PC-9 (cell line): ENCODE measurements at regions not wholly inside any gene's neighbourhood (a gene's known extent, or its start where the extent isn't known, plus 50 kb on each side); places are given as distances from the start of the nearest gene placed in this dataset.

ENCODE experiments used
- BruUV-seq: library from RNA; stranded (reverse); fragments of 400-500 nt; replicated peaks from 2 replicates; lab custom pipeline; 2021; lab: Mats Ljungman, UMichigan
- CTCF ChIA-PET: fragments of 300-600 bp; sonication (Branson Sonifier 250); formaldehyde crosslinking; loops from one replicate; lab custom pipeline; 2022; ENCODE audit warnings: antibody characterized with exemption; lab: Charles Lee
- POLR2A ChIA-PET: fragments of 300-600 bp; sonication (Branson Sonifier 250); formaldehyde crosslinking; loops from one replicate; lab custom pipeline; 2022; ENCODE audit warnings: antibody characterized with exemption; ENCODE audit not compliant: unreplicated experiment; lab: Charles Lee
- DNase-seq, 2 experiments: peaks; one replicate each; pipeline versions ENCODE4 v3.0.0 to v3.0.0-alpha.2; 2015 to 2022; ENCODE audit warnings: mixed read lengths in 1 of 2
- H2AFZ ChIP-seq: fragments of 200-600 bp; sonication (generic); 2 replicates; pipeline ENCODE4 v1.8.1; 2017; ENCODE audit warnings: antibody characterized with exemption
- H3F3A ChIP-seq: fragments of 200-600 bp; sonication (generic); 2 replicates; pipeline ENCODE4 v1.8.1; 2017; ENCODE audit warnings: antibody characterized with exemption, mild to moderate bottlenecking, low read depth; ENCODE audit not compliant: insufficient read depth
- H3K27ac ChIP-seq: fragments of 200-600 bp; sonication (generic); 2 replicates; pipeline ENCODE4 v1.6.1; 2016; ENCODE audit warnings: mixed run types
- H3K27me3 ChIP-seq: fragments of 200-600 bp; sonication (generic); 2 replicates; pipeline ENCODE4 v1.6.1; 2016; ENCODE audit warnings: low read depth, mixed run types; ENCODE audit not compliant: insufficient read depth
- H3K36me3 ChIP-seq: fragments of 200-600 bp; sonication (generic); 2 replicates; pipeline ENCODE4 v1.6.1; 2016; ENCODE audit warnings: low read depth, mixed run types
- H3K4me1 ChIP-seq: fragments of 200-600 bp; sonication (generic); replicated peaks from 2 replicates; pipeline ENCODE4 v1.6.1; 2016; ENCODE audit warnings: mixed run types; ENCODE audit not compliant: insufficient read depth
- H3K4me2 ChIP-seq: fragments of 200-600 bp; sonication (generic); 2 replicates; pipeline ENCODE4 v1.6.1; 2017; ENCODE audit warnings: mixed run types
- H3K4me3 ChIP-seq: fragments of 200-600 bp; sonication (generic); 2 replicates; pipeline ENCODE4 v1.6.1; 2016; ENCODE audit warnings: mixed run types
- H3K79me2 ChIP-seq: fragments of 200-600 bp; sonication (generic); 2 replicates; pipeline ENCODE4 v1.6.1; 2017; ENCODE audit warnings: low read depth, mixed run types
- H3K9me2 ChIP-seq: fragments of 200-600 bp; sonication (generic); 2 replicates; pipeline ENCODE4 v1.8.1; 2017; ENCODE audit warnings: mild to moderate bottlenecking; ENCODE audit not compliant: insufficient read depth
- H3K9me3 ChIP-seq: fragments of 200-600 bp; sonication (generic); 2 replicates; pipeline ENCODE4 v1.8.1; 2016; ENCODE audit warnings: low read depth; ENCODE audit not compliant: insufficient read depth
- H4K20me1 ChIP-seq: fragments of 200-600 bp; sonication (generic); 2 replicates; pipeline ENCODE4 v1.8.1; 2017; ENCODE audit not compliant: insufficient read depth
- EZH2 ChIP-seq: fragments of 200-600 bp; sonication (generic); IDR thresholded peaks from 2 replicates; pipeline ENCODE4 v1.8.0; 2017; ENCODE audit warnings: antibody characterized with exemption, low read depth
- intact Hi-C: fragments of 100-400 bp; cut with micrococcal nuclease; formaldehyde crosslinking; loops from one replicate; pipeline ENCODE4 v1.10.0; 2022; ENCODE audit not compliant: unreplicated experiment
- TF ChIP-seq, protein P1 (sequence below): fragments of 200-600 bp; sonication (generic); conservative IDR thresholded peaks from 2 replicates; pipeline ENCODE4 v1.6.1; 2017; ENCODE audit warnings: mixed run types, antibody characterized with exemption, mild to moderate bottlenecking, moderate library complexity

DNA sequence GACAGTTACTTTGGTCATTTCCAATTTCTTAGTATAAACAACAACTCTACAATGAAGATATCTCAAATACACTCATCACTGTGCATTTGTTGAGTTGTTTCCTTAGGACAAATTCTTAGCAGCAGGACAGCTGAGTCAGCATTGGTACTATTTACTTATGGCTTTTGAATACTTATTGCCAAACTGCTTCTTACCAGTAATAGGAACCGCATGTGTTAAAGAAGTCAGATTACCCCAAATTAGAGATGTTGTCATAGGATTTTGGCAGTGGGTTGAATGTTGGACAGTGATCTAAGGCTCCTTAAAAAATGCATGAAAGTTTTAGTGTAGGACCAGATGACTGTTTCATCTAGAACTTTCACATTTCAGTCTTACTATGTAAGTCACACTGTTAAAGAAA is 280.1 kb upstream of the DMRT1 start:
- H4K20me1 ChIP-seq, result no peaks in the 10 kb centered on the region
- POLR2A ChIA-PET, result no interaction called here
- no peaks in the 10 kb centered on the region for H3K27me3 ChIP-seq
- no peaks in the 10 kb centered on the region for H3K36me3 ChIP-seq
- CTCF ChIA-PET, result no interaction called here
- no peaks in the 10 kb centered on the region for H3K9me2 ChIP-seq
- peak in 1 of 2 experiments; percentile 37 for DNase-seq
- intact Hi-C loops, result no loop called here
- BruUV-seq, result no TSS peak
- peaks cover 4% of the 10 kb centered on the region; the same call in 1 of the 2 replicates for H3K4me1 ChIP-seq
- no peak overlapping the region for H3K27ac ChIP-seq
- peaks cover 7% of the 10 kb centered on the region; the same call in 1 of the 2 replicates for H3F3A ChIP-seq
- no peak overlapping the region for H2AFZ ChIP-seq
- no peak overlapping the region for H3K4me3 ChIP-seq
- TF ChIP-seq, protein P1, sequence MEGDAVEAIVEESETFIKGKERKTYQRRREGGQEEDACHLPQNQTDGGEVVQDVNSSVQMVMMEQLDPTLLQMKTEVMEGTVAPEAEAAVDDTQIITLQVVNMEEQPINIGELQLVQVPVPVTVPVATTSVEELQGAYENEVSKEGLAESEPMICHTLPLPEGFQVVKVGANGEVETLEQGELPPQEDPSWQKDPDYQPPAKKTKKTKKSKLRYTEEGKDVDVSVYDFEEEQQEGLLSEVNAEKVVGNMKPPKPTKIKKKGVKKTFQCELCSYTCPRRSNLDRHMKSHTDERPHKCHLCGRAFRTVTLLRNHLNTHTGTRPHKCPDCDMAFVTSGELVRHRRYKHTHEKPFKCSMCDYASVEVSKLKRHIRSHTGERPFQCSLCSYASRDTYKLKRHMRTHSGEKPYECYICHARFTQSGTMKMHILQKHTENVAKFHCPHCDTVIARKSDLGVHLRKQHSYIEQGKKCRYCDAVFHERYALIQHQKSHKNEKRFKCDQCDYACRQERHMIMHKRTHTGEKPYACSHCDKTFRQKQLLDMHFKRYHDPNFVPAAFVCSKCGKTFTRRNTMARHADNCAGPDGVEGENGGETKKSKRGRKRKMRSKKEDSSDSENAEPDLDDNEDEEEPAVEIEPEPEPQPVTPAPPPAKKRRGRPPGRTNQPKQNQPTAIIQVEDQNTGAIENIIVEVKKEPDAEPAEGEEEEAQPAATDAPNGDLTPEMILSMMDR, result no peak
- TF ChIP-seq EZH2, result no peak
- H3K79me2 ChIP-seq, result no peaks in the 10 kb centered on the region
- no peaks in the 10 kb centered on the region for H3K9me3 ChIP-seq
- no peak overlapping the region for H3K4me2 ChIP-seq

GRCh38 chr9:563200-563599 is 278.3 kb upstream of the DMRT1 start:
- no peaks in the 10 kb centered on the region for H3K79me2 ChIP-seq
- no TSS peak for BruUV-seq
- intact Hi-C loops, result no loop called here
- peaks cover 2% of the 10 kb centered on the region; the same call in 1 of the 2 replicates for H3K4me1 ChIP-seq
- no peaks in the 10 kb centered on the region for H3K9me2 ChIP-seq
- H3K36me3 ChIP-seq, result no peaks in the 10 kb centered on the region
- H4K20me1 ChIP-seq, result no peaks in the 10 kb centered on the region
- ChIA-PET POLR2A (interaction anchor here (0.6 kb wide), 1 partner anchor 36 kb away, joined by 3 read pairs; no protein-coding TSS in a partner anchor), CTCF (no interaction called here)
- no peak overlapping the region for H2AFZ ChIP-seq
- no peaks in the 10 kb centered on the region for H3K9me3 ChIP-seq
- no peaks in the 10 kb centered on the region for H3F3A ChIP-seq
- no peak overlapping the region for H3K4me3 ChIP-seq
- no peak overlapping the region for H3K4me2 ChIP-seq
- no peaks in the 10 kb centered on the region for H3K27me3 ChIP-seq
- DNase-seq, result no peak
- TF ChIP-seq EZH2, result no peak
- TF ChIP-seq, protein P1, result no peak
- H3K27ac ChIP-seq, result no peak overlapping the region

DNA sequence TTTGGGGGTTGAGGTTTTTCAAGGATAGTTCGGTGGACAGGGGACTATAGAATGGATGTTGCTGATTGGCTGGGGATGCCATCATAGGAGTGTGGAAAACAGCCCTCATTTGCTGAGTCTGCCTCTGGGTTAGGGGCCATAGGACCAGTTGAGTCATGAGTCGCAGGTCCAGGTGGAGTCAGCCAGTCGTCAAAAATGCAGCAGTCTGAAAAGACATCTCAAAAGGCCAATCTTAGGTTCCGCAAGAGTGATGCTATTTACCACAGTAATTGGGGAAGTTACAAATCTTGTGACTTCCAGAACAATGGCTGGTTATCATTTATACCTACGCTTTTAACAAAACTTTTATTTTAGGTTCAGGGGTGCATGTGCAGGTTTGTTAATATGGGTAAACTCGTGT is 276.0 kb upstream of the DMRT1 start:
- Histone ChIP-seq H3K27ac (no peak overlapping the region), H3K27me3 (no peaks in the 10 kb centered on the region), H3K4me1 (no peaks in the 10 kb centered on the region), H3K36me3 (no peaks in the 10 kb centered on the region), H3K9me2 (no peaks in the 10 kb centered on the region), H2AFZ (no peak overlapping the region), H4K20me1 (no peaks in the 10 kb centered on the region), H3K79me2 (no peaks in the 10 kb centered on the region), H3K4me2 (no peak overlapping the region), H3K9me3 (no peaks in the 10 kb centered on the region), H3F3A (no peaks in the 10 kb centered on the region), H3K4me3 (no peak overlapping the region)
- CTCF ChIA-PET, result no interaction called here
- POLR2A ChIA-PET, result no interaction called here
- intact Hi-C loops, result no loop called here
- BruUV-seq, result no TSS peak
- TF ChIP-seq EZH2, result no peak
- TF ChIP-seq, protein P1, result no peak
- no peak for DNase-seq
